Calu3 (cell line): ENCODE measurements at regions not wholly inside any gene's neighbourhood (a gene's known extent, or its start where the extent isn't known, plus 50 kb on each side); places are given as distances from the start of the nearest gene placed in this dataset.
"Not testable (repeated sequence)": the region's sequence is repeated elsewhere in the genome, so short reads cannot be mapped to it uniquely, and the experiment has no call there.

Source experiments
- BruUV-seq: library from RNA; stranded (reverse); fragments of 400-500 nt; replicated peaks from 2 replicates; lab custom pipeline; 2021; lab: Mats Ljungman, UMichigan
- CTCF ChIA-PET: fragments of 300-600 bp; sonication (Branson Sonifier 250); formaldehyde crosslinking; loops from one replicate; lab custom pipeline; 2022; ENCODE audit warnings: antibody characterized with exemption; lab: Charles Lee
- DNase-seq: peaks from one replicate; pipeline ENCODE4 v3.0.0; 2022
- H3K27ac Mint-ChIP-seq: one replicate; pipeline ENCODE4 v1.8.0; 2022; ENCODE audit warnings: mixed read lengths; ENCODE audit not compliant: unreplicated experiment
- H3K27me3 Mint-ChIP-seq: one replicate; pipeline ENCODE4 v1.8.0; 2022; ENCODE audit warnings: mixed read lengths; ENCODE audit not compliant: unreplicated experiment
- H3K36me3 Mint-ChIP-seq: one replicate; pipeline ENCODE4 v1.8.0; 2022; ENCODE audit warnings: mild to moderate bottlenecking, moderate library complexity, mixed read lengths; ENCODE audit not compliant: insufficient read depth, unreplicated experiment
- H3K4me1 Mint-ChIP-seq: one replicate; pipeline ENCODE4 v1.8.0; 2022; ENCODE audit warnings: mild to moderate bottlenecking, low read depth, mixed read lengths; ENCODE audit not compliant: unreplicated experiment
- H3K4me3 Mint-ChIP-seq: one replicate; pipeline ENCODE4 v1.8.0; 2022; ENCODE audit warnings: mild to moderate bottlenecking, low read depth, moderate library complexity, mixed read lengths; ENCODE audit not compliant: unreplicated experiment
- H3K9me3 Mint-ChIP-seq: one replicate; pipeline ENCODE4 v1.8.0; 2022; ENCODE audit warnings: low read depth, mixed read lengths; ENCODE audit not compliant: unreplicated experiment
- intact Hi-C: fragments of 100-400 bp; cut with micrococcal nuclease; formaldehyde crosslinking; loops from one replicate; pipeline ENCODE4 v1.10.0; 2022; ENCODE audit not compliant: unreplicated experiment
- TF ChIP-seq, protein P1 (sequence below): fragments of 200-600 bp; IDR thresholded peaks from one replicate; pipeline ENCODE4 v1.8.0; 2022; ENCODE audit warnings: antibody characterized with exemption; ENCODE audit not compliant: unreplicated experiment

DNA sequence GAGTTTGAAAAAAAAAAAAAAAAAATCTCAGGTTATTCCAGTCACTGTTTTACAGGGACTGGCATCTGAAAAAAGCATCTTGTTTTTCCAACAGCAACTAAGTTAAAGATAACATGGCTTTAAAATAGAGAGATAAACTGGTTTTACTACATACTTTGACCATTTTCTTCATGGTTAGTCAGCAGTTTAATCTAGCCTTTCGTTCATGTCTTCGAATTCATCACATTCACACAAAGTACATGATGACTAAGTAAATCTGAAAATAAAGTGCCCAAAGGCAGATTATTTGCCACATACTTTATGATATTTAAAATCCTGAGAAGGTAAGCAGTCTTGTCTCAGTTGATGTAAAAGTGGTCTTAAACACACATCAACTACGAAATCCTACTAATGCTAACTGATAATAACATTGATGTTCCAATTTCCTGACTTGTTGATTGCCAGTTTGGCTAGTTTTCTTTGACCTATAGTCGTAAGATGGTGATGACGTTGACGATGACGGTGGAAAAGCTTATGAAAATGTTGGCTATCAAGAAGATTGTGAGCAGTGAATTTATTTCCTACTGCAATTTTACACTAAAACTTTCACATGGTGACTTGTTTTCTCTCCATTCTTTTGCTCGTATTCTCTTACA lies 540.5 kb upstream of the BOD1L1 start:
- H3K4me3 Mint-ChIP-seq = no peak overlapping the region
- no TSS peak for BruUV-seq
- H3K27me3 Mint-ChIP-seq = no peaks in the 10 kb centered on the region
- H3K9me3 Mint-ChIP-seq = no peaks in the 10 kb centered on the region
- TF ChIP-seq, protein P1, sequence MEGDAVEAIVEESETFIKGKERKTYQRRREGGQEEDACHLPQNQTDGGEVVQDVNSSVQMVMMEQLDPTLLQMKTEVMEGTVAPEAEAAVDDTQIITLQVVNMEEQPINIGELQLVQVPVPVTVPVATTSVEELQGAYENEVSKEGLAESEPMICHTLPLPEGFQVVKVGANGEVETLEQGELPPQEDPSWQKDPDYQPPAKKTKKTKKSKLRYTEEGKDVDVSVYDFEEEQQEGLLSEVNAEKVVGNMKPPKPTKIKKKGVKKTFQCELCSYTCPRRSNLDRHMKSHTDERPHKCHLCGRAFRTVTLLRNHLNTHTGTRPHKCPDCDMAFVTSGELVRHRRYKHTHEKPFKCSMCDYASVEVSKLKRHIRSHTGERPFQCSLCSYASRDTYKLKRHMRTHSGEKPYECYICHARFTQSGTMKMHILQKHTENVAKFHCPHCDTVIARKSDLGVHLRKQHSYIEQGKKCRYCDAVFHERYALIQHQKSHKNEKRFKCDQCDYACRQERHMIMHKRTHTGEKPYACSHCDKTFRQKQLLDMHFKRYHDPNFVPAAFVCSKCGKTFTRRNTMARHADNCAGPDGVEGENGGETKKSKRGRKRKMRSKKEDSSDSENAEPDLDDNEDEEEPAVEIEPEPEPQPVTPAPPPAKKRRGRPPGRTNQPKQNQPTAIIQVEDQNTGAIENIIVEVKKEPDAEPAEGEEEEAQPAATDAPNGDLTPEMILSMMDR = no peak
- intact Hi-C loops = loop anchor here (5.0 to 10.0 kb wide), 2 partner anchors 183 to 261 kb away; no protein-coding TSS in a partner anchor
- CTCF ChIA-PET = interaction anchor here (0.7 to 1.2 kb wide), 2 partner anchors 68 to 286 kb away, joined by 3 to 5 read pairs; no protein-coding TSS in a partner anchor
- peaks cover 16% of the 10 kb centered on the region for H3K4me1 Mint-ChIP-seq
- no peak for DNase-seq
- H3K36me3 Mint-ChIP-seq = no peaks in the 10 kb centered on the region
- H3K27ac Mint-ChIP-seq = peak overlapping the region; percentile 70

DNA sequence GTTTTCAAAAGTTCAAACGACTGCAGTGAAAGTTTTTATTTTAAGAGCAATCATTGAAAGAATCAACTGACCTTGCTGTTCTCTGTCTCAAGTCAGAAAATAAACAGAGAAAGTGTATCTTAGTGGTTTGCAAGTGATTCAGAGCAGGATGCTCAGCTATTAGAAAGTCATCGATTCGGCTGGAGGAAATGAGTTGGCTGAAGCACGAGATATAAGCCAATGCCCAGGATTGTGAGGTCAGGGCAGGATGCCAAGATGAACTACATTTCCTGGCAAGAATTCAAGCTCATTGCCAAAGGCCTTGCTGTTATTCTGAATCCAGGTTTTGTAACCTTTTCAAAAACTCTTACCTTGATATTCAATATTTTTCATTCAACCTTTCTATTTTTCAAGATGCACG lies 541.4 kb upstream of the BOD1L1 start:
- no TSS peak for BruUV-seq
- DNase-seq = peak; percentile 79
- no peaks in the 10 kb centered on the region for H3K9me3 Mint-ChIP-seq
- intact Hi-C loops = loop anchor here (5.0 to 10.0 kb wide), 2 partner anchors 184 to 262 kb away; no protein-coding TSS in a partner anchor
- TF ChIP-seq, protein P1 = no peak
- no peaks in the 10 kb centered on the region for H3K27me3 Mint-ChIP-seq
- H3K36me3 Mint-ChIP-seq = no peaks in the 10 kb centered on the region
- no peak overlapping the region for H3K4me3 Mint-ChIP-seq
- H3K4me1 Mint-ChIP-seq = peaks cover 16% of the 10 kb centered on the region
- CTCF ChIA-PET = interaction anchor here (0.9 to 1.7 kb wide), 3 partner anchors 9 to 287 kb away, joined by 3 to 4 read pairs (median 4); no protein-coding TSS in a partner anchor
- no peak overlapping the region for H3K27ac Mint-ChIP-seq

DNA sequence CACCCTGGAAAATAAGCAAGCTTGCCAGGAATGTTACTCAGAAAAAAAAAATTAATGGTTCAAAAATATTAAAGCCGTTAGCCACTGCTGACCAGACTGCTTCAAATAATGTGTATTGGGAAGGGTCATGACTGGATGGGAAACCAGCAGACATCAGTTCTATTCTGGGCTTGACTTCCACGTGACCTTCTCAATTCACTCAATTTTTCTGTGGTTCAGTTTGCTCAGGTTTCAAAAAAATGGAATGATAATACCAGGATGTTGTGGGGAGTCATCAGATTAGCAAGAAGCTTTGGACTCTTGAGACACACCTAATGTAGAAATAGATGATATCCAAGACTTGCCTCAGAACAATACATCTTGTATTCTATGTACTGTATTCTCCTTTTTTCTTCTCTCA lies 541.9 kb upstream of the BOD1L1 start:
- Mint-ChIP-seq H3K4me1 (peaks cover 16% of the 10 kb centered on the region), H3K27me3 (no peaks in the 10 kb centered on the region), H3K4me3 (no peak overlapping the region), H3K9me3 (no peaks in the 10 kb centered on the region), H3K27ac (peak overlapping the region; percentile 61), H3K36me3 (no peaks in the 10 kb centered on the region)
- no peak for DNase-seq
- BruUV-seq = no TSS peak
- intact Hi-C loops = loop anchor here (5.0 to 10.0 kb wide), 2 partner anchors 185 to 262 kb away; no protein-coding TSS in a partner anchor
- TF ChIP-seq, protein P1 = no peak
- CTCF ChIA-PET = interaction anchor here (0.7 to 1.7 kb wide), 3 partner anchors 9 to 1989 kb away, joined by 4 read pairs; no protein-coding TSS in a partner anchor

DNA sequence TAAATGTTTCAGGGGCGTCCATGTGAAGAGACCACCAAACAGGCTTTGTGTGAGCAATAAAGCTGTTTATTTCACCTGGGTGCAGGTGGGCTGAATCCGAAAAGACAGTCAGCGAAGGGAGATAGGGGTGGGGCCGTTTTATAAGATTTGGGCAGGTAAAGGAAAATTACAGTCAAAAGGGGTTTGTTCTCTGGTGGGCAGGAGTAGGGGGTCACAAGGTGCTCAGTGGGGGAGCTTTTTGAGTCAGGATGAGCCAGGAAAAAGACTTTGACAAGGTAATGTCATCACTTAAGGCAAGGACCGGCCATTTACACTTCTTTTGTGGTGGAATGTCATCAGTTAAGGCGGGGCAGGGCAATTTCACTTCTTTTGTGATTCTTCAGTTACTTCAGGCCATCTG lies 542.4 kb upstream of the BOD1L1 start:
- BruUV-seq, DNase-seq, H3K36me3 Mint-ChIP-seq, H3K27me3 Mint-ChIP-seq, H3K9me3 Mint-ChIP-seq, H3K4me3 Mint-ChIP-seq: not testable (repeated sequence)
- Mint-ChIP-seq H3K27ac (peak overlapping the region; percentile 61), H3K4me1 (peaks cover 16% of the 10 kb centered on the region)
- CTCF ChIA-PET = interaction anchor here (0.7 to 1.7 kb wide), 2 partner anchors 263 to 1988 kb away, joined by 4 read pairs; no protein-coding TSS in a partner anchor
- intact Hi-C loops = loop anchor here (5.0 to 10.0 kb wide), 2 partner anchors 185 to 263 kb away; no protein-coding TSS in a partner anchor
